Stimulated activated naive CD8-positive, alpha-beta T cell treated with anti-CD3 and anti-CD28 coated beads, Interleukin-15, Interleukin-2, amounts not matched to agents 100 ng/mL and 50 ng/mL, for 24 hours (primary cell): ENCODE measurements at regions not wholly inside any gene's neighbourhood (a gene's known extent, or its start where the extent isn't known, plus 50 kb on each side); places are given as distances from the start of the nearest gene placed in this dataset.

Experiments used
- H3K27ac Mint-ChIP-seq: one replicate; pipeline ENCODE4 v1.8.0; 2021; ENCODE audit warnings: mild to moderate bottlenecking, mixed read lengths
- H3K27me3 Mint-ChIP-seq: one replicate; pipeline ENCODE4 v1.8.0; 2021; ENCODE audit warnings: mixed read lengths
- H3K36me3 Mint-ChIP-seq: one replicate; pipeline ENCODE4 v1.8.0; 2021; ENCODE audit warnings: low read depth, mixed read lengths
- H3K4me1 Mint-ChIP-seq: one replicate; pipeline ENCODE4 v1.8.0; 2021; ENCODE audit warnings: low read depth, mixed read lengths
- H3K4me3 Mint-ChIP-seq: one replicate; pipeline ENCODE4 v1.8.0; 2021; ENCODE audit warnings: mild to moderate bottlenecking, mixed read lengths
- H3K9me3 Mint-ChIP-seq: one replicate; pipeline ENCODE4 v1.8.0; 2021; ENCODE audit warnings: mixed read lengths

- H3K36me3 Mint-ChIP-seq: no peaks in the 10 kb centered on the region
- no peaks in the 10 kb centered on the region for H3K4me1 Mint-ChIP-seq
- H3K9me3 Mint-ChIP-seq: no peaks in the 10 kb centered on the region
- H3K27ac Mint-ChIP-seq: no peak overlapping the region
- H3K27me3 Mint-ChIP-seq: peaks cover 4% of the 10 kb centered on the region
- no peak overlapping the region for H3K4me3 Mint-ChIP-seq
Measured at GRCh38 chr10:71035511-71036296, 147.3 kb upstream of the PCBD1 start.

GRCh38 chr10:71036297-71036966 lies 148.1 kb upstream of the PCBD1 start:
- Mint-ChIP-seq H3K27ac (no peak overlapping the region), H3K27me3 (peaks cover 4% of the 10 kb centered on the region), H3K9me3 (no peaks in the 10 kb centered on the region), H3K36me3 (no peaks in the 10 kb centered on the region), H3K4me1 (no peaks in the 10 kb centered on the region), H3K4me3 (no peak overlapping the region)

- Mint-ChIP-seq H3K4me3 (no peak overlapping the region), H3K9me3 (no peaks in the 10 kb centered on the region), H3K4me1 (no peaks in the 10 kb centered on the region), H3K27me3 (no peaks in the 10 kb centered on the region), H3K36me3 (no peaks in the 10 kb centered on the region), H3K27ac (no peak overlapping the region)
Measured at GRCh38 chr10:71038091-71038633, 149.8 kb upstream of the PCBD1 start.

GRCh38 chr10:71038921-71039320 lies 150.6 kb upstream of the PCBD1 start:
- no peaks in the 10 kb centered on the region for H3K4me1 Mint-ChIP-seq
- H3K4me3 Mint-ChIP-seq: no peak overlapping the region
- no peaks in the 10 kb centered on the region for H3K36me3 Mint-ChIP-seq
- no peaks in the 10 kb centered on the region for H3K9me3 Mint-ChIP-seq
- no peaks in the 10 kb centered on the region for H3K27me3 Mint-ChIP-seq
- no peak overlapping the region for H3K27ac Mint-ChIP-seq

- H3K4me3 Mint-ChIP-seq: no peak overlapping the region
- no peaks in the 10 kb centered on the region for H3K4me1 Mint-ChIP-seq
- no peaks in the 10 kb centered on the region for H3K9me3 Mint-ChIP-seq
- H3K36me3 Mint-ChIP-seq: no peaks in the 10 kb centered on the region
- H3K27me3 Mint-ChIP-seq: no peaks in the 10 kb centered on the region
- H3K27ac Mint-ChIP-seq: no peak overlapping the region
Measured at GRCh38 chr10:71039551-71039950, 151.2 kb upstream of the PCBD1 start.

- H3K4me1 Mint-ChIP-seq: no peaks in the 10 kb centered on the region
- no peaks in the 10 kb centered on the region for H3K27me3 Mint-ChIP-seq
- H3K4me3 Mint-ChIP-seq: no peak overlapping the region
- H3K27ac Mint-ChIP-seq: no peak overlapping the region
- no peaks in the 10 kb centered on the region for H3K36me3 Mint-ChIP-seq
- H3K9me3 Mint-ChIP-seq: no peaks in the 10 kb centered on the region
Measured at GRCh38 chr10:71040343-71040742, 152.0 kb upstream of the PCBD1 start.

GRCh38 chr10:71040846-71041605 lies 152.7 kb upstream of the PCBD1 start:
- no peaks in the 10 kb centered on the region for H3K36me3 Mint-ChIP-seq
- no peak overlapping the region for H3K27ac Mint-ChIP-seq

GRCh38 chr10:71042216-71042615 lies 153.9 kb upstream of the PCBD1 start:
- Mint-ChIP-seq H3K4me3 (no peak overlapping the region), H3K9me3 (no peaks in the 10 kb centered on the region), H3K27me3 (no peaks in the 10 kb centered on the region), H3K27ac (no peak overlapping the region), H3K4me1 (no peaks in the 10 kb centered on the region), H3K36me3 (no peaks in the 10 kb centered on the region)

More at GRCh38 chr10:71040846-71041605, 152.7 kb upstream of the PCBD1 start:
- Mint-ChIP-seq H3K4me3 (no peak overlapping the region), H3K27me3 (no peaks in the 10 kb centered on the region), H3K9me3 (no peaks in the 10 kb centered on the region), H3K4me1 (no peaks in the 10 kb centered on the region)

GRCh38 chr10:71042699-71043098 lies 154.3 kb upstream of the PCBD1 start:
- Mint-ChIP-seq H3K4me1 (no peaks in the 10 kb centered on the region), H3K27ac (no peak overlapping the region), H3K9me3 (no peaks in the 10 kb centered on the region), H3K27me3 (no peaks in the 10 kb centered on the region), H3K4me3 (no peak overlapping the region), H3K36me3 (no peaks in the 10 kb centered on the region)

GRCh38 chr10:71043858-71044257 lies 155.5 kb upstream of the PCBD1 start:
- Mint-ChIP-seq H3K9me3 (no peaks in the 10 kb centered on the region), H3K36me3 (no peaks in the 10 kb centered on the region), H3K4me1 (no peaks in the 10 kb centered on the region), H3K4me3 (no peak overlapping the region), H3K27ac (no peak overlapping the region), H3K27me3 (no peaks in the 10 kb centered on the region)

- H3K27me3 Mint-ChIP-seq: no peaks in the 10 kb centered on the region
- H3K9me3 Mint-ChIP-seq: no peaks in the 10 kb centered on the region
- no peaks in the 10 kb centered on the region for H3K4me1 Mint-ChIP-seq
- no peak overlapping the region for H3K27ac Mint-ChIP-seq
- no peaks in the 10 kb centered on the region for H3K36me3 Mint-ChIP-seq
- no peak overlapping the region for H3K4me3 Mint-ChIP-seq
Measured at GRCh38 chr10:71044720-71045119, 156.4 kb upstream of the PCBD1 start.

- no peaks in the 10 kb centered on the region for H3K4me1 Mint-ChIP-seq
- H3K4me3 Mint-ChIP-seq: no peak overlapping the region
- H3K9me3 Mint-ChIP-seq: no peaks in the 10 kb centered on the region
- no peak overlapping the region for H3K27ac Mint-ChIP-seq
- H3K27me3 Mint-ChIP-seq: no peaks in the 10 kb centered on the region
- no peaks in the 10 kb centered on the region for H3K36me3 Mint-ChIP-seq
Measured at GRCh38 chr10:71045204-71045809, 156.9 kb upstream of the PCBD1 start.

GRCh38 chr10:71045936-71046335 lies 157.6 kb upstream of the PCBD1 start:
- Mint-ChIP-seq H3K9me3 (no peaks in the 10 kb centered on the region), H3K27ac (no peak overlapping the region), H3K4me3 (no peak overlapping the region), H3K4me1 (no peaks in the 10 kb centered on the region), H3K36me3 (no peaks in the 10 kb centered on the region), H3K27me3 (no peaks in the 10 kb centered on the region)

- Mint-ChIP-seq H3K4me1 (no peaks in the 10 kb centered on the region), H3K4me3 (no peak overlapping the region), H3K27ac (no peak overlapping the region), H3K36me3 (no peaks in the 10 kb centered on the region), H3K9me3 (no peaks in the 10 kb centered on the region), H3K27me3 (no peaks in the 10 kb centered on the region)
Measured at GRCh38 chr10:71046747-71047146, 158.4 kb upstream of the PCBD1 start.
